ENCODE measurements at regions not wholly inside any gene's neighbourhood (a gene's known extent, or its start where the extent isn't known, plus 50 kb on each side); places are given as distances from the start of the nearest gene placed in this dataset.
"Not testable (repeated sequence)": the region's sequence is repeated elsewhere in the genome, so short reads cannot be mapped to it uniquely, and the experiment has no call there.

DNA sequence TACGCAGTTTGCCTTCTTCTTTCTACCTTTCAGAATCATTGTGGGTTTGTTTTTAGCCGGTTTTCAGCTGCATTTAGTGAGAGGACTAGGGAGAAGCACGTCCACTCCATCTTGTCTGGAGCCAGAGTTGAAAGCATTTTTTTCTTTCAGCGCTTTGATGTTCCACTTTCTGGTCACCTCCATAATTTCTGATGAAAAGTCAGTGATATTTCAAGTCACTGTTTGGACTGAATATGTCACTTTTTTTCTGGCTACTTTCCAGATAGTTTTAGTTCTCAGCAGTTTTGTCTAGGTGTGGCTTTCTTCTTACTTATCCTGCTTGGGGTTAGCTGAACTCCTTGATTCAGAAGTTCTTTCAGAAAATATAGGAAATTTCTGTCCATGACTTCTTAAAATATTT, 123.9 kb upstream of the IER5L start:
- no peak for DNase-seq

DNA sequence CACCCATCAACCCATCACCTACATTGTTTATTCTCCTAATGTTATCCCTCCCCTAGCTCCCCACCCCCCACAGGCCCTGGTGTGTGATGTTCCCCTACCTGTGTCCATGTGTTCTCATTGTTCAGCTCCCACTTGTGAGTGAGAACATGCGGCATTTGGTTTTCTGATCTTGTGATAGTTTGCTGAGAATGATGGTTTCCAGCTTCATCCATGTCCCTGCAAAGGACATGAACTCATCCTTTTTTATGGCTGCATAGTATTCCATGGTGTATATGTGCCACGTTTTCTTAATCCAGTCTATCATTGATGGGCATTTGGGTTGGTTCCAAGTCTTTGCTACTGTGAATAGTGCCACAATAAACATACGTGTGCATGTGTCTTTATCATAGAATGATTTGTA, 118.1 kb upstream of the IER5L start:
- not testable (repeated sequence) for DNase-seq

DNA sequence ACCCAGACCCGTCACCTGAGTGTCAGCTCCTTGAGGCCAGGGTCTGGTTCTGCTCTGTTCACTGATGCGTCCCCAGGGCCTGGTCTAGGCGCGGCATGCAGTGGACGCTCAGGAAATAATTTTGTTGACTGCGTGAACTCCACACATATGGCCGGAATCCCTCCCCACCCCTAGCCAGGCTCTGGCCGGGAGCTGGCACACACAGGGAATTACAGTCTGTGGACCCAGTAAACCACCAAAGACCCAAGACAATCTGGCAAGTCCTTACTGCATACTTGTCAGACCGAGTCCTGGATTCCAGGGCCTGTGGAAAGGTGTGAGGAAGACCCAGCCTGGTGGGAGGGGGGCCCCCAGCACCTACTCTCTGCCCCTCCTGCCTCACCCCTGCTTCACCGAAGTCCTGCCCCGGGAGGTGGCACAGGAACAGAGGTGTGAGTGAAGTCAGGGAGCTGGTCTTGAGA, 113.0 kb upstream of the IER5L start:
- no peak for DNase-seq

DNA sequence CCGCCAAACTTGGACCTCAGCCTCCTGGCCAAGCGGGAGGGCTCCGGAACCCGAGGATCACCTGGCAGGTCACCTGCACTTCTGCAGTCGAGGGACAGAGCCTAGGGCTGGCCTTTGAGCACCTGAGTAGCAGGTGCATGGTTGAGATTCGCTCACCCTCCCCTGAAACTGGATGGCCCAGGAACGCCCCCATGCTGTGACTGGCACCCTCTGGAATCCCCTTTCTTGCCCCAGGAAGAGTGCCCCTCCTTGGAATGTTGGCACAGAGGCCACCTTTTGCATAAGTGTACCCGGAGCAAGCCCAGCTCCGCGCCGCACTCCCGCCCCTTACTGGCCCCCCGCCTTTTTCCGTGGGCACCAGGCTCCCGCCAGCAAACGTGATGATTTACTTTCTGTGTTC, 112.5 kb upstream of the IER5L start:
- no peak for DNase-seq

DNA sequence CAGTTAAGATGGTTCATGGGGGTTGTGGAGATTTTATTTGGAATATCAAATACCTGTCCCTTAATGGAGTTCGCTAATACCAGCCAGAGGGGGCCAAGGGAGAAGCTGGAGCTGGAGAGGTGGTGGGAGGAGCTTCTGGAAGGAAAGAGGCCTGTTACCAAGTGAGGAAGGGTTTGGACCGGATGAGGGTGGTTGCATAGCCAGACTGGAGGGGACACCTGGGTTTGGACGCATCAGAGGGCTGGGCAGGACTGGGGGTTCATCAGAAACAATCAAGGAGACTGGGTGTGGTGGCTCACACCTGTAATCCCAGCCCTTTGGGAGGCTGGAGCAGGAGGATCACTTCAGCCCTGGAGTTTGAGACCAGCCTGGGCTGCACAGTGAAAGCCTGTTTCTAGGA, 111.8 kb upstream of the IER5L start:
- no peak for DNase-seq

DNA sequence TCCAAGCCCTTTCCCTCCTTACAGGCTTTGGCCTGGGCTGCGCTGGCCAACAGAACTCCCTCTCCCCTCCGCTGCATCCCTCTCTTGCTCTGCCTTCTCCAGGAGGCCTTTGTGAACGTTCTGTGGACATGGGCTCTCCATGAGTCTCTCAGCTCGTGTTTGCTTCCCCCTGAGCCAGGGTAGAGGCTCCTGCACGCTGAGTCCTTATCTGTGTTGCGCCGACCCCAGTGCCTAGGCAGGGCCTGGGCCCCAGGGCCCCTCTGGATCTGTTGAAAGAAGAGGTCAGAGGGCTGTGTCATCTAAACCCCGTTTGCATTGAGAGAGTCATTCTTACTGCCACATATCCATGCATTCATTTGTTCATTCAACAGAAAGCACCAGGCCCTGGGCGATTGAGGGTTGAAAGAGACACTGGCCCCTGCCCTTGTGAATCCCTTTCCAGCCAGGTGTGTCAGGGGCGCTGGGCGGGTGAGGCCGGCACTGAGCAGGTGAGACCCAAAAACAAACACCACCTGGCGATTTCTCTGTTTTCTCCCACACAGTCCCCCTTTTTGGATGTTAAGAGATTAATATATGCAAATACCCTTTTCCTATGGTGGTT, 111.2 kb upstream of the IER5L start:
- no peak for DNase-seq

DNA sequence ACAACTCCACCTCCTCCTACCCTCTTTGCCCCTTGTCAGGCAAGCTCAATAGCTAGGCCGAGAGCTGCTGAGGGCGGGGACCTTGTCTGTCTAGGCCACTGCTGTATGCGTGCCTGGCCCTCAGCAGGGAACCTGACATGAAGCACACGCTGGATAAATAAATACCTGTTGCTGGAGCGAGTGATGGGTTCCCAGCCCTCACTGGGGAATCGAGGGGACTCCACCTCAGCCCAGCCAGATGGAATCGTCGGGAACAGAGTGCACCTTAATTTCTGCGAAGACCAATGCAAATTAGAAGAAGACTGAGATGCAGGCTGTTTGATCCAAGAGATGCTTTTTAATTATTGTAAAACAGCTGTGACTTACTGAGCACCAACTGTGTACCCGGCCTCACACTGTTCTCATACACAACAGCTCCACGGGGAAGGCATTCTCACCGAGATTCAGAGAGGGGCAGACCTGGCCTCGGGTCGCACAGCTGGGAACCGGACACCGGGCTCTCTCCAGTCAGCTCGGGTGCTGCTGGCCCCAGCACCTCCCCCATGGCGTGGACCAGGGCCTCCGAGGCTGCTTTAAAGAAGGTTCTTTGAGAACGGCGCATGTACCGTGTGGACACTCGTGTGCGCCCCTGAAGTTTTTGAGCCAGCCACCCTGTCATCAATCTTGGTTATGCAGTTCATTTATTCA, 109.7 kb upstream of the IER5L start:
- no peak for DNase-seq

DNA sequence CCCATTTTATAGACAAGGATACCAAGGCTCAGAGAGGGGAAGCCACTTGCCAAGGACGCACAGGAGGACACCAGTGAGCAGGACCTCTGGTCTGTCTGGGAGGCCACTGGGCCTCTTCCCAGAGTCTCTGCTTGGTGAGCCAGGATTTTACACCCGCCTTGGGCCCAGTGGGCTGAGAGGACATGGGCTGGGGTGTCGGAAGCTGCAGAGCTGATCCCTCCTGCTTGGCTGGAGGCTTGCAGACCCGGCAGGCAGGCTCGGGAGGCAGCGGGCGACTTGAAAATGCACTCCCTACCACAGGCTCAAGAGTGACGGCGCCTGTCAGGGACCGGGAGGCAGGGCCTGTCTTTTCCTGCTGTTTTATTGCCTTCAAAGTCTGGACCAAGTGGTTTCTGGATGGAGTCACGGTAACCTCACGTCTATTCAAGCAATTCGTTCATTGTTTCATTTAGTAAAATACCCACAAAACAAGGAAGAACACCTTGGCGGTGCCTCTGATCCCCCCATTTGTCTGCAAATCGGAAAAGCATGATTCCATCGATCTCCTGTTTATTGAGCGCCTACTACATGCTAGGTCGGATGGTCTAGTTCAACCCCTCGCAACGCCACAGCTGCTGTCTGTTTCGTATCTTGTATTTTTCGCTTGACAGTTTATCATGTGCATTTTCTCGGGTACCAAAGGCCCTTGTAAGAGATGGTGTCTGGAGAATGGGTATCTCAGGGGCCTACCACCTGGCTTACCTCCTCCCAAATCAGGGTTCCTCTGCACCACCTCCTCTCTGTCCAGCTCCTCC, 108.1 kb upstream of the IER5L start:
- DNase-seq: no peak

DNA sequence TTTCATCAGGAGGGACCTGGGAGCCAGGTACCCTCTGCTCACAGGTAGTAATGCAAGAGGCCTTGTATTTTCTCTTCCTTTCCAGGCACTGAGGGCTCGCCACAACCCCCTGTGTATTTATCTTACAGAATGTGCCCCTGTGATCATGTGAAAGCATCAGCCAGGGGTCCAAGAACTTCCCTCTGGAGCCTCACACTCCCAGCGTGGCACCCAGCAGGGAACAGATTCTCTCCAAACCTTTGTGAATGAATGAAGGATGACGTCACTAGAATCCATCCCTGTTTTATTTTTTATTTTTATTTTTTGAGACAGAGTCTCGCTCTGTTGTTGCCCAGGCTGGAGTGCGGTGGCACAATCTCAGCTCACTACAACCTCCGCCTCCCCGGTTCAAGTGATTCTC, 107.3 kb upstream of the IER5L start:
- no peak for DNase-seq

DNA sequence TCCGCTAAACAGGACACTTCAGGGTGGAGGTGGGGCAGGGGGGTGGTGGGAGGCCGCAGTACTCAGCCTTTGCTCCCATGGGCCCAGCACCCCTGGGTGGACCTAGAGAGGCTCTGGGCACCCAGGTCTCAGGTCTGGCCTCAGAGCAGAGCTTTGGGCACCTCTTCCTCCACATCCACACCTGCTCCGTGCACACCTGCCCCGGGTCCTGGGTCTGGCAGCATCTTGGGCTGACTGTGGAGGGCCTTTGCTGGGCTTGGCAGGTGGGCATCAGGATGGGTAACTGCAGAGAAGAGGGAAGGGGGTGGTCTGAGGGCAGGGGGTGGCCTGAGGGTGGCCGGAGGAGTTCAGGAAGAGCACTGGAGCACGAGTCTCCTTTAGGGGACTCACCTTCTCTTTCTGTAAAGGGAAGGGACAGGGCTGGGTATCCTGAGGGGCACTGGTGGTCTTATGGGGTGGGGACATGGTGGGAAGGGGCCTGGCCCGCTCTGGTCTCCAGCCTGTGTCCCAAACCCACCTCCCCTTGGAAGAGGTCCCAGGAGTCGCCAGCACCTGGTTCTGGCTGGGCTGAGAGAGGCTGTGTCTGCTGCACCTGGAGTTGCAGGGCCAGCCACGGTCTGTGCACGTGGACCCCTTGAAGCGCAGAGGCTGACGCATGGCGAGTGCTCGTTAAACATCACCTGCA, 106.7 kb upstream of the IER5L start:
- DNase-seq: no peak

DNA sequence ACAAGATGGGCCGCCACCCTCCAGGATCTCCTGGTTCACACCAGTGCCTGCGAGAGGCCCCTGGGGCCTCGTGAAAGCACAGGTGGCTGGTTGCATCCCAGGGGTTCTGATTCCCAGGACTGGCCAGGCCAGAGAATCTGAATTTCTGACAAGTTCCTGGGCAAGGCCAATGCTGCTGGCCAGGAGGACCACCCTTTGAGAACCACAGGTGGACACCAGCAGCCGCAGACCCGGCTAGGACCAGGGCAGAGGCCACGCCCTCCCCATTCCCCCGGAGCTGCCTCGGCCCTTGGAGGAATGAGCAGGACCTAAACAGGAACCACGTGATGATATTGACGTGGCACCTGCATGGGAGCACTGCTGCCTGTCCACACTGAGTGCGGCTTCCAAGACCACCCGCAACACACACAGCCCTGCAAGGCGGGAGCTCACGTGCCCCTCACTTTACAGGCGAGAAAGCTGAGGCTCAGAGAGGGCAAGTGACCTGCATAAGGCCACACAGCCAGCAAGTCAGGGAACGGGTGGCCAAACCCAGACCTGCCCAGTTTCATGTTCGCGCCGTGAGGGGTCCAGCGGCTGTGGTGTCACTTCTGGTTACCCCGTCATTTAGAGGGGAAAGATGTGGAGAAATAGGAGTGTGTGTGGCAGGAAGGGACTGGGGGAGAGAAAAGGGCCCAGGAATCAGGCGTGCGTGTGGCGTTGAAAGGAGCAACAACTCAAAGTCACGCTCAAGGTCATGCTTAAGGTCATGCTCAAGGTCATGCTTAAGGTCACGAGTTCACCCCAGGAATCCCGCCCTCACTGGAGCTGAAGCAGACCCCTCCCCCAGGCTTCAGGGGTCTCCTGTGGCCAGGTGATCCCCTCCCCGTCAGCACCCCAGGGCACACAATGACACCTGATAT, 105.9 kb upstream of the IER5L start:
- DNase-seq: no peak

DNA sequence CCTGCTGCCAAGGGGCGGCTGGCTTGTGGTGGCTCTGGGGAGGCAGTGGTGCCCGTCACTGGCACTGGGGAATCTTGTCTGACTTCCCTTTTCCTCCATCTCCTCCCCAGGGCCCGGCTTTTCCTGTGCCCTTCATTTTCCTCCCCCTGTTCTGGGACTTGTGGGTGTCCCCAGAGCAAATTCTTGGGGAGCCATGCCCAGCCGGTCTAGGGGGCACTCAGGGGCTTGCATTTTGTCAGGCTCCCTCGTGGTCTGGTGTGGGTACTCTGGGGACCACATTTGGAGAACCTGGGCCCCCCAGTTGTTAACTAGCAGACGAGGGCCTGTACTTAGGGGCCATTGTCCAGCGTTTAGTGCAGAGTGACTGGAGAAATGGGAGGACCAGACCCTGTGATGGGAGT, 105.2 kb upstream of the IER5L start:
- no peak for DNase-seq

DNA sequence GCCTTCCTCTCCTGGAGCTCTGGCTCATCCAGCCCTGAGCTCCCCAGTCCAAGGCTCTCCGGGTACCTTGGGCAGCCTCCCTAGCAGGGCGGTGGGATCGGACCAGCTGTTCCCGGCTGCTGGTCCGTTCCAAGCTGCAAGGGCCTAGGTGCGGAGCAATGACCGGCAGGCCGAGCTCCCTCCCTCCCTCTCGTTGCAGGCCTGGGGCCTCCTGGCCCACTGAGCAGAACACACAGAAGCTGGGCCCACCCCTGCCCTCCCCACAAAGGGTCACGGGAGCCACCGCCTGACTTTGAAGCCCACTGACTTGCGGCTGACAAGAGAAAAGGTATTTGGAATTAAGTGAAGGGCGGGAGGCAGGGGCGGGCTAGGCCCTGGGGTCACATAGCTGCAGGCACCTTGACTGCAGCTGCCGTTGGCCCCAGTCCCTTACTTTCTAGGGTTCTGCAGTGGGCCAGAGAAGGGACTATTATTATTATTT, 104.7 kb upstream of the IER5L start:
- DNase-seq: no peak

DNA sequence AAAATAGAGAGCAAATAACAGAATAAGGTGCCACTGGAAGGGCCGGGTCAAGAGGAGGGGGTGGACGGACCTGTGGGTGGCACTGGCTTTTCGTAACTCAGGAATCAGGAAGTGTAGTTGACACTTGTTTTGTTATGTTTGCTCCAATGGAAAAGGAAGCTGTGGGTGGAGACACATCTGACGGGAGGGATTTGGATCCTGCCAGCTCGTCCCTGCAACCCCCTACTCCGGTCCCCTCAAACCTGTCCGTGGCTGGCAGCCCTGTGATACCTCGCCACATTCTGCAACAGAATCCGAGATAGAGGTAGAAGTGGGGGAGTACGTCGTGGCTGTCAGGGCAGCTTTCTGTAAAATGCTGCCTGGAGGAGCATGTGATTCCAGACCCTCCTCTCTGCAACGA, 104.2 kb upstream of the IER5L start:
- DNase-seq: no peak

DNA sequence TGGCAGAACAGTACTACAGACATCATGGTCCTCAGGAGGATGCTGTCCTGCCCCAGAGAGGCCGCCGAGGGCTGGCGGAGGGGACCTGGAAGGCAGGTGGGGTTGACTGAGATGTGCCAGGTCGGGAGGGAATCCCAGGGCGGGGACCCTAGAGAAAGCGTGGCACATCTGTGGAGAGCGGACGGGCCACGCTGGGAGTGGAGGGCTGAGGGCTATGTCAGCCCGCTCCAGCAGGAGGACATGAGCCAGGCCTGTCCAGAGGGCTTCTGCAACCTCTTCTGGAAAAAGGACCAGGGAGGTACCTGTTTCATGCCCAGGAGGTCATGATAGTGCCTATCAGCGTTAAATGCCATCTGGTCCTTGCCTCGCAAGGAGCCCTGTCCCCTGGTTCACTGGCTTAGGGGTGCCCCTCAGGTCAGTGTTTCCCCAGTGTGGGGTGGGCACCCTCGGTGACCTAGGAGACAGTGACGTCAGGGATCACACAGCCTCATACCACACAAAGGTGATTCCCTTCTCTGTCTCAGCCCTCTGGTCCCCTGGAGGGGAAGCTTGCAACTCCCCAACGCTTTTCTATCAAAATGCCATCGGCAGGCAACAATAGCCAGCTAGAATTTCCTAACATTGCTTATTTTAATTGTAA, 103.6 kb upstream of the IER5L start:
- no peak for DNase-seq

DNA sequence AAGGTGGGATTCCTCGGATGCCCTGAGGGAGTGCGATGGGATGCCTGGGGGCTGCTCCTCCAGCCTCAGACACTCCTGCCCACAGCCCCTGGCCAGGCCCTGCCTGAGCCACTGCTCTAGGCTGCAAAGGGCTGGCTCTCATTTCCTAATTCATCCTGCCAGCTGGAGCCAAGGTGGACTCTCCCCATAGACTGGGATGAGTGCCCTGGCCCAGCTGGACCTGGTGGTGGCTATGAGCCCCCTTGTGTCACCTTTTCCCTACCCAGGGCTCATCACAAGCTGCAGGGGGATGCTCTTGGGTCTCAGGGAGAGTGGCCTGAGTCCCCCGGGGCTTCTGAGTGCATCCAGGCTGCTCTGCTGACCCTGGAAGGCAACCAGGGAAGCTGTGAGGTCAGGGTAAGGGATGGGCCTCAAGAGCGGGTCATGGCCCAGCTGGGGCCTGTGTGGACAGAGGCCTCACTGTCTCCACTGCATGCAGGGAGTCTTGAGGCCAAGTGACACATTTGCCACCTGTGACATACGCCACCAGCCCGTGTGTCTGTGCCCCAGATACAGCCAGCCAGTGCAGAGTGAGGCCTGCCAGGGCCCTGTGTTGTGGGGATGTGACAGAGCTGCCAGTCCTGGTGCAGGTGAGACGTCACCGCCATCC, 102.7 kb upstream of the IER5L start:
- no peak for DNase-seq

DNA sequence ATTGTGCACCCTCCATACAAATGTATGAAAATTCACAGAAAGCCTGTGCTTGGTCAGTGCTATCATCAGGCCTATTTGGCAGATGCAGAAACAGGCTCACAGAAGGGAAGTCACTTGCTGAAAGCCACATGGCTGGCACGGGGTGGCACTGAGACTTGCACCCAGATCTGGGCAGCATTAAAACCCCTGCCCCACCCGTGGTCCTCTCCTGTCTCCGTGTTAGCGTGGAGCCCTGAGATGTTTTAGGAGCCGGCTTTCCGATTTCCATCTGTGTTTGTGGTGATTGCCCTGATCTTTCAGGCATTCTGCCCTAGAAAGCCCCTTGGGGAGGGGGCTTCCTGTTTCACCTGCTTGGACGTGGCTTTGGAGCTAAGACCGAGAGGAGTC, 102.2 kb upstream of the IER5L start:
- DNase-seq: no peak

DNA sequence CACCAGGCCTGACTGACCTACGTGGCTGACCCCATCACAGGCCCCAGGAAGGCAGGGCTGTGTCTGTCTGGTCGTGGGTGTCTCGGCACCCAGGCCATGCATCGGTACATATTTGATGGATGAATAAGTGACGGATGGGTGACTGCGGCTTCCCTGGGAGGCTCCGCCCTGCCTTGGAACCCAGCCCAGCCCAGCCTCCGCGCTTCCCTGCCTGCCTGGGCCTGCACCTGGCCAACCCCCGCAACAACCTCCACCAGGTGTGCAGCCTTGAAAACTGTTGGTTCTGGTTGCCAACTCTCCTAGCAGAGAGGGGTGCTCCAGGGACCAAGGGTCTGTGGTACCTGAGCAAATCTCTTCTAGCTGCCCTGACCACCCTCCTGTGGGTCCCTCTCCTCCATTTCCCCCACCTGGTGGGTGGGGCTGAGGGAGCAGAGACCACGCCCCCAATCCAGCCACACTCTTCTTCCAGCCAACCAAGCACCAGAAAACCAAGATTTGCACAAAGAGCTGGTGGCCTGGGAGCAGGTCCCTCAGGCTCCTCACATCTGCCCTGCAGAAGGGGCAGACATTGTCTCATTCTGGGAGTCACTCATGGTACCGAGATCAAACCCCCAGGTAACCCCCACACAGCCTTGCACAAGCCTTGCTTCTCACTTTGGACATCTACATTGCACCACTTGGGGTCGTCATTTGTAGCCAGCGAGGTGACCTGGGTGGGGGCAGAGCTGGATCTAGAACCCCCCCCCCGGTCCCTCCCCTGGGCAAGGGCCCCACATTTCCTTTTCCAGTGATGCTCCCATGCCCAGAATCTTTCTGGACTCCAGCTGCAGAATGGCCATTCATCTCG, 100.6 kb upstream of the IER5L start:
- DNase-seq: no peak

DNA sequence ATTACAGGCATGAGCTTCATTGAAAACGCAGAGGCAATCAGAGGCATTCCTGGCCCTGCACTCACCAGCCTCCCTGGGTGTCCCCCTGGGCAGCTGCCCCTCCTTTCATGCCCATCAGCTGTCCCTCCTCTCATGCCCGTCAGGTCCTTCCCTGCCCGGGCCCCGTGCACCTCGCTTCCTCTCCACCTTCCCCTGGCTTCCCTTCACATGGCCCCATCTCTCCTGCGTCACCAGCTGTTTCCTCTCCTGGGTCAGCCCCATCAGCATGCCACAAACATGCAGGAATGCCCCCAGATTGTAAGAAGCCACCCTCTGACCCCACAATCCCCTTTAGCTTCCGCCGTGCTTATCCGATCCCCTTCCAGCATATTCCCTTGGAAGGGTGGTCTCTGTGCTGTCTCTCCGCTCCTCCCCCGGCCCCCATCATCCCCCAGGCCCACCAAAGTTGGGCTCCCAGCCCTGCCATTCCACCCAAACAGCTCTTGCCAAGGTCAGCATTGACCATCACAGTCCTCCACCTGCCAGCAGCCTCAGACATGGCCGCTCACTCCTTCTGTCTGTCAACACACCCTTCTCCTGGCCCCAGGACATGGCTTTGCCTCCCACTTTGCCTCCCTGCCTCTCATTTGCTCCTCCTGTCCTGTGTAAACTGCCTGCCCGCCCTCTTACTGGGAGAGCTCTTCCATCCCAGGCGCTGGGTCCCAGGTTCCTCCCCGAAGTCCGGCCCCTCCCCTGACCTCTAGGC, 98.6 kb upstream of the IER5L start:
- DNase-seq: no peak

Measured in CD4-positive, alpha-beta T cell treated with Interleukin-1 beta for 1 hour (primary cell).